ENCODE measurements at regions not wholly inside any gene's neighbourhood (a gene's known extent, or its start where the extent isn't known, plus 50 kb on each side); places are given as distances from the start of the nearest gene placed in this dataset.

DNA sequence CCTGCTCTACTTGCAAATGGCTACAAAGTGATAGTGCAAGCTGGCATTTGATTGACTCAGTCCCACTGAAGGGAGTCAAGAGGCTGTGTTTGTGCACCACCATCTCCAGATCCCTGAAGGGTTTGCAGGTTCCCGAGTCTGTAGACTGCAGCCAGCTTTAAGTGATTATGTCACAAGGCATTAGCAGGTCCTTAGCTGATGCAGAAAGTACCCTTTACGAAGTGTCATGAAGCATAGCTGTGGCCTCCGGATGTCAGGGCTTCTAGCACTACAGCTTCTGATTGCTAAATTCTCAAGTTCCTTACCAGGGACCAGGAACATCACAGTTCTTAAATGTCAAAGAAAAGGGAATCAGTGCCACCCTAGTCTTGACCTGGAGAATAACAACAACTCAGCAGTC, 311.3 kb upstream of the TRPC7 start (continued):
- TF ChIP-seq, protein P1, sequence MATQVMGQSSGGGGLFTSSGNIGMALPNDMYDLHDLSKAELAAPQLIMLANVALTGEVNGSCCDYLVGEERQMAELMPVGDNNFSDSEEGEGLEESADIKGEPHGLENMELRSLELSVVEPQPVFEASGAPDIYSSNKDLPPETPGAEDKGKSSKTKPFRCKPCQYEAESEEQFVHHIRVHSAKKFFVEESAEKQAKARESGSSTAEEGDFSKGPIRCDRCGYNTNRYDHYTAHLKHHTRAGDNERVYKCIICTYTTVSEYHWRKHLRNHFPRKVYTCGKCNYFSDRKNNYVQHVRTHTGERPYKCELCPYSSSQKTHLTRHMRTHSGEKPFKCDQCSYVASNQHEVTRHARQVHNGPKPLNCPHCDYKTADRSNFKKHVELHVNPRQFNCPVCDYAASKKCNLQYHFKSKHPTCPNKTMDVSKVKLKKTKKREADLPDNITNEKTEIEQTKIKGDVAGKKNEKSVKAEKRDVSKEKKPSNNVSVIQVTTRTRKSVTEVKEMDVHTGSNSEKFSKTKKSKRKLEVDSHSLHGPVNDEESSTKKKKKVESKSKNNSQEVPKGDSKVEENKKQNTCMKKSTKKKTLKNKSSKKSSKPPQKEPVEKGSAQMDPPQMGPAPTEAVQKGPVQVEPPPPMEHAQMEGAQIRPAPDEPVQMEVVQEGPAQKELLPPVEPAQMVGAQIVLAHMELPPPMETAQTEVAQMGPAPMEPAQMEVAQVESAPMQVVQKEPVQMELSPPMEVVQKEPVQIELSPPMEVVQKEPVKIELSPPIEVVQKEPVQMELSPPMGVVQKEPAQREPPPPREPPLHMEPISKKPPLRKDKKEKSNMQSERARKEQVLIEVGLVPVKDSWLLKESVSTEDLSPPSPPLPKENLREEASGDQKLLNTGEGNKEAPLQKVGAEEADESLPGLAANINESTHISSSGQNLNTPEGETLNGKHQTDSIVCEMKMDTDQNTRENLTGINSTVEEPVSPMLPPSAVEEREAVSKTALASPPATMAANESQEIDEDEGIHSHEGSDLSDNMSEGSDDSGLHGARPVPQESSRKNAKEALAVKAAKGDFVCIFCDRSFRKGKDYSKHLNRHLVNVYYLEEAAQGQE (IDR thresholded peaks at IDR 0.05; ENCODE audit: unreplicated experiment), result no peak
- TF ChIP-seq, protein P2, sequence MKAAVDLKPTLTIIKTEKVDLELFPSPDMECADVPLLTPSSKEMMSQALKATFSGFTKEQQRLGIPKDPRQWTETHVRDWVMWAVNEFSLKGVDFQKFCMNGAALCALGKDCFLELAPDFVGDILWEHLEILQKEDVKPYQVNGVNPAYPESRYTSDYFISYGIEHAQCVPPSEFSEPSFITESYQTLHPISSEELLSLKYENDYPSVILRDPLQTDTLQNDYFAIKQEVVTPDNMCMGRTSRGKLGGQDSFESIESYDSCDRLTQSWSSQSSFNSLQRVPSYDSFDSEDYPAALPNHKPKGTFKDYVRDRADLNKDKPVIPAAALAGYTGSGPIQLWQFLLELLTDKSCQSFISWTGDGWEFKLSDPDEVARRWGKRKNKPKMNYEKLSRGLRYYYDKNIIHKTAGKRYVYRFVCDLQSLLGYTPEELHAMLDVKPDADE (IDR thresholded peaks at IDR 0.05), result no peak
- TF ChIP-seq, protein P3, sequence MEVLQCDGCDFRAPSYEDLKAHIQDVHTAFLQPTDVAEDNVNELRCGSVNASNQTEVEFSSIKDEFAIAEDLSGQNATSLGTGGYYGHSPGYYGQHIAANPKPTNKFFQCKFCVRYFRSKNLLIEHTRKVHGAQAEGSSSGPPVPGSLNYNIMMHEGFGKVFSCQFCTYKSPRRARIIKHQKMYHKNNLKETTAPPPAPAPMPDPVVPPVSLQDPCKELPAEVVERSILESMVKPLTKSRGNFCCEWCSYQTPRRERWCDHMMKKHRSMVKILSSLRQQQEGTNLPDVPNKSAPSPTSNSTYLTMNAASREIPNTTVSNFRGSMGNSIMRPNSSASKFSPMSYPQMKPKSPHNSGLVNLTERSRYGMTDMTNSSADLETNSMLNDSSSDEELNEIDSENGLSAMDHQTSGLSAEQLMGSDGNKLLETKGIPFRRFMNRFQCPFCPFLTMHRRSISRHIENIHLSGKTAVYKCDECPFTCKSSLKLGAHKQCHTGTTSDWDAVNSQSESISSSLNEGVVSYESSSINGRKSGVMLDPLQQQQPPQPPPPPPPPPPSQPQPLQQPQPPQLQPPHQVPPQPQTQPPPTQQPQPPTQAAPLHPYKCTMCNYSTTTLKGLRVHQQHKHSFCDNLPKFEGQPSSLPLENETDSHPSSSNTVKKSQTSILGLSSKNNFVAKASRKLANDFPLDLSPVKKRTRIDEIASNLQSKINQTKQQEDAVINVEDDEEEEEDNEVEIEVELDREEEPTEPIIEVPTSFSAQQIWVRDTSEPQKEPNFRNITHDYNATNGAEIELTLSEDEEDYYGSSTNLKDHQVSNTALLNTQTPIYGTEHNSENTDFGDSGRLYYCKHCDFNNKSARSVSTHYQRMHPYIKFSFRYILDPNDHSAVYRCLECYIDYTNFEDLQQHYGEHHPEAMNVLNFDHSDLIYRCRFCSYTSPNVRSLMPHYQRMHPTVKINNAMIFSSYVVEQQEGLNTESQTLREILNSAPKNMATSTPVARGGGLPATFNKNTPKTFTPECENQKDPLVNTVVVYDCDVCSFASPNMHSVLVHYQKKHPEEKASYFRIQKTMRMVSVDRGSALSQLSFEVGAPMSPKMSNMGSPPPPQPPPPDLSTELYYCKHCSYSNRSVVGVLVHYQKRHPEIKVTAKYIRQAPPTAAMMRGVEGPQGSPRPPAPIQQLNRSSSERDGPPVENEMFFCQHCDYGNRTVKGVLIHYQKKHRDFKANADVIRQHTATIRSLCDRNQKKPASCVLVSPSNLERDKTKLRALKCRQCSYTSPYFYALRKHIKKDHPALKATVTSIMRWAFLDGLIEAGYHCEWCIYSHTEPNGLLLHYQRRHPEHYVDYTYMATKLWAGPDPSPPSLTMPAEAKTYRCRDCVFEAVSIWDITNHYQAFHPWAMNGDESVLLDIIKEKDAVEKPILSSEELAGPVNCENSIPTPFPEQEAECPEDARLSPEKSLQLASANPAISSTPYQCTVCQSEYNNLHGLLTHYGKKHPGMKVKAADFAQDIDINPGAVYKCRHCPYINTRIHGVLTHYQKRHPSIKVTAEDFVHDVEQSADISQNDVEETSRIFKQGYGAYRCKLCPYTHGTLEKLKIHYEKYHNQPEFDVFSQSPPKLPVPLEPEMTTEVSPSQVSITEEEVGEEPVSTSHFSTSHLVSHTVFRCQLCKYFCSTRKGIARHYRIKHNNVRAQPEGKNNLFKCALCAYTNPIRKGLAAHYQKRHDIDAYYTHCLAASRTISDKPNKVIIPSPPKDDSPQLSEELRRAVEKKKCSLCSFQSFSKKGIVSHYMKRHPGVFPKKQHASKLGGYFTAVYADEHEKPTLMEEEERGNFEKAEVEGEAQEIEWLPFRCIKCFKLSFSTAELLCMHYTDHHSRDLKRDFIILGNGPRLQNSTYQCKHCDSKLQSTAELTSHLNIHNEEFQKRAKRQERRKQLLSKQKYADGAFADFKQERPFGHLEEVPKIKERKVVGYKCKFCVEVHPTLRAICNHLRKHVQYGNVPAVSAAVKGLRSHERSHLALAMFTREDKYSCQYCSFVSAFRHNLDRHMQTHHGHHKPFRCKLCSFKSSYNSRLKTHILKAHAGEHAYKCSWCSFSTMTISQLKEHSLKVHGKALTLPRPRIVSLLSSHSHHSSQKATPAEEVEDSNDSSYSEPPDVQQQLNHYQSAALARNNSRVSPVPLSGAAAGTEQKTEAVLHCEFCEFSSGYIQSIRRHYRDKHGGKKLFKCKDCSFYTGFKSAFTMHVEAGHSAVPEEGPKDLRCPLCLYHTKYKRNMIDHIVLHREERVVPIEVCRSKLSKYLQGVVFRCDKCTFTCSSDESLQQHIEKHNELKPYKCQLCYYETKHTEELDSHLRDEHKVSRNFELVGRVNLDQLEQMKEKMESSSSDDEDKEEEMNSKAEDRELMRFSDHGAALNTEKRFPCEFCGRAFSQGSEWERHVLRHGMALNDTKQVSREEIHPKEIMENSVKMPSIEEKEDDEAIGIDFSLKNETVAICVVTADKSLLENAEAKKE (CRISPR knock-in tag; IDR thresholded peaks at IDR 0.05), result no peak
- no peak for TF ChIP-seq POLR2AphosphoS5 (IDR thresholded peaks at IDR 0.05; ENCODE audit: low read depth)
- TF ChIP-seq STAT1 (IDR thresholded peaks at IDR 0.05; ENCODE audit: unreplicated experiment), result no peak
- no peak for TF ChIP-seq EZH2phosphoT487 (IDR thresholded peaks at IDR 0.05; ENCODE audit: unreplicated experiment)

All from GM23338 (cell line).